GM18520 (cell line): ENCODE measurements at regions not wholly inside any gene's neighbourhood (a gene's known extent, or its start where the extent isn't known, plus 50 kb on each side); places are given as distances from the start of the nearest gene placed in this dataset.
"Not testable (repeated sequence)": the region's sequence is repeated elsewhere in the genome, so short reads cannot be mapped to it uniquely, and the experiment has no call there.

ENCODE experiments used
- ATAC-seq: cut with Tn5 transposase; IDR thresholded peaks from one replicate; pipeline ENCODE4 v1.9.1; 2021; ENCODE audit not compliant: unreplicated experiment

DNA sequence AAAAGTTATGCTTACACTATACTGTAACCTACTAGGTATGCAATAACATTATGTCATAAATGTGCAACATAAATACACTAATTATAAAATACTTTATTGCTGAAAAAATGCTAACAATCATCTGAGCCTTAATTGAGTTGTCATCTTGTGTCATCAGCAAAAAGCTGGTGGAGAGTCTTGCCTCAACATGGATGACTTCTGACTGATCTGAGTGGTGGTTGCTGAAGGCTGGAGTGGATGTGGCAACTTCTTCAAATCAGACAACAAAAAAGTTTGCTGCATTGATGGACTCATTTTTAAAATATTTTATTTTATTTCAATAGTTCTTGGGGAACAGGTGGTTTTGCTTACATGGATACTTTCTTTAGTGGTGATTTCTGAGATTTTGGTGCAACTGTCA, 93.9 kb upstream of the AMN1 start:
- ATAC-seq: no peak

DNA sequence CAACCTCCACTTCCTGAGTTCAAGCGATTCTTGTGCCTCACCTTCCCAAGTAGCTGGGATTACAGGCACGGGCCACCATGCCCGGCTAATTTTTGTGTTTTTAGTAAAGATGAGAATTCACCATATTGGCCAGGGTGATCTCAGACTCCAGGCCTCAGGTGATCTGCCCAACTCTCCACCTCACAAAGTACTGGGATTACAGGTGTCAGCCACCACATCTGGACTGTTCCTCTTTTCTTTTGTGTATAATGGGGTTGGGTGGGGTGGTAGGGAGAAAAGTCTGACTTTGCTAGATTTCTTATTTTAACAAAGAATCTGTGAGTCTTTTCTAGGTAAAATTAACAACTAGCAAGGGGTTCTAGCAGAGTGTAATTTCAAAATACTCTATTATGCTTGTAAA, 92.7 kb upstream of the AMN1 start:
- ATAC-seq: no peak

DNA sequence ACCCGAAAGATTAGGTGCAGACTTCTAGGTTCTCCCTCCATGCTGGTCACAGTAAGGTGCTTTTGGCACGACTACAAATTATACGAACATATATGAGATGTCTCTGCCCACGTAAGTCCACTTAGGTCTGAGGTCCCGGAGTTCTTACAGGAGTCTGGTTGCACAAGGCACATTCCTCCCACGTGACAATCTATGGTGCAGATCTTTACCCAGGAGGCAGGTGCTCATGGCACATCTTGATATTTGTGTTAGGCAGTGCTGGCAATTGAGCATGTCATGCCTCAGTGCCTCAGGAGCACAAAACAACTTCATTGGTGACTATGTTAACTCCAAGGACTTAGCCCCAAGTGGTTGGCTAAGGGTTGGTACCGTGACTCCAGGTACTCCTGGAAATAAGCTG, 92.0 kb upstream of the AMN1 start:
- ATAC-seq: no peak

DNA sequence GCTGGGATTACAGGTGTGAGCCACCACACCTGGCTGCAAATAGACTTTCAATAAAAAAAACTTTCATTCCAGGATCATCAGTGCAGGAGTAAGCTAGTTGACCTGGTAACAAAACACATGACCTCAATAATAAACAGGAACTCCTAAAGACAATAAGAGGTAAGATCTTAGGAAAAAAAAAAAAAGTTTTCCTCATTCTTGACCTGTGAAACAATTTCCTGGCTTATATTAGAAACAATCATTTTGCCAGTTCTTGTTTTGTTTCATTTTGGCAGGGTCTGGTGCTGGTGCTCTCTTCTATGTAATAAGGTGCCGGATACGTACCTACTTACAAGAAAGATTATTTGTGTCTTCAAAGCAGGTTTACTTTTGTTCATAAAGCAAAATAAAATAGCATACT, 90.6 kb upstream of the AMN1 start:
- ATAC-seq: no peak

DNA sequence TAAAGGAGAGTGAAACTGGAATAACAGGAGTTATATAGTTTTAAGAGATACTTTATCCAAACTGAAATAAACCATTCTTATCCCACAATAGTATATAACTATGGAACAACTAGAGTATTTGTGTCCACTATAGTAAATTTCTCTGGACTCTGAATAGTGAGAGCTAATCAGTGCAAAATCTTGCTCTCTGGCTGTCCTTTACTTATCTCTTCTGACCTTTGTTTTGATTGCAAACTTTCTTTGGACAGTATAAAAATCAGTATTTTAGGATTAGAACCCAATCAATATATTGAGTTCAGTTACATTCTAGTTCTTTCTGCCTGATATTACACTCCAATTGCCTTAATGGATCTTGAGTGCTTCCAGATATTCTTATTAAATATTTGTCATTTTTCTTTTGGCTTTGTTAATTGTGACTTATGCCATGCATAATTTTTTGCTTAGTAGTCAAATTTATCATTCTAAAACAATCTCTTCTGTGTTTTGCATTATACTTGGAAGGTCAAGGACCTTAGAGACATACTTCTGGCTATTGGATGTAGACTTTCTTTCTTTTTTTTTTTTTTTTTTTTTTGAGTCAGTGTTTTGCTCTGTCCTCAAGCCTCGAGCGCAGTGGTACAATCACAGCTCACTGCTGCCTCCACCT, 89.9 kb upstream of the AMN1 start:
- no peak for ATAC-seq

DNA sequence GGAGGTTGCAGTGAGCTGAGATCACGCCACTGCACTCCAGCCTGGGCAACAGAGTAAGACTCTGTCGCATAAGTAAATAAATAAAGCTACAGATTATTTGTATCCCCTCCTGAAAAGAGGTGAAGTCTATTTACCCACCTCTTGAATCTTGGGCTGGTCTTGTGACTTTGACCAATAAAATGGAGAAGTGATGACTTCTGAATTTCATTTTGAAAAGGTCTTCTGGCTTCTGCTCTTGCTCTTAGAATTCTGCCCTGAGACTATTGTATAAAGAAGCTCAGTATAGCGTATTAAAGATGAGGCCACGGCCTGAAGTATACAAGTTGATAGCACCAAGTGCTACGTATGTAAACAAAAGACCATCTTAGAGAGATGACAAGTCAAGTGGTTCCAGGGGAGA, 88.3 kb upstream of the AMN1 start:
- no peak for ATAC-seq

DNA sequence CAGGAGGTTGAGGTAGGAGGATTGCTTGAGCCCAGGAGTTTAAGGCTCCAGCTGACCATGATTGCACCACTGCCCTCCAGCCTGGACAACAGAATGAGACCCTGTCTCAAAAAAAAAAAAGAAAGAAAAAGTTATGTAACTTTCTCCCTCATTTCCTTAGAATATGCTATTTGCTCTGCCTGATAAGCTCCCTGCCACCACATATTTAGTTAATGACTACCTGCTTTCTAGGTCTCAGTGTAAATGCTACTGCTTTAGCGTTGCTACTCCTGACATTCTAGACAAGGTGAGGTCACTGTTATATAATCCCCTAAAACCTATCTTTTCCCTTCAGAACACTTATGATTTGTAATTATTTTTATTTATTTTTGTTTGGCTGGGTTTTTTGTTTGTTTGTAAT, 86.3 kb upstream of the AMN1 start:
- ATAC-seq: no peak

DNA sequence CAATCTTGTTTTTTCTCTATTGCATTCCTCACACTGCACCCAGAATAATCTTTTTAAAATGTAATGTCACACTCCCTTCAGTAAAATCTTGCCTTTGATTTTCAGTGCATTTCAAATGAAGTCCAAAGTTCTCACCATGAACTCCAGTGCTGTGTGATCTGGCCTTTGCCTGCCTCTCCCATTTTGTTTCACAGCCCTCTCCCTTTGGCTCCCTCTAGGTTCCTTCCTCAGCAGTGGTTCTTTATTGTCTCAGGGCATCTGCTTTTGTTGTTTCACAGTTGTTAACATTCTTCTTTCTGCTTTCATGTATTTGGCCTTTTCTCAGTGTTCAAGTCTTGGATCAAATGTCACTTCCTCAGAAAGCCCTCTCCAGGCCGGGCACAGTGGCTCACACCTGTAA, 84.5 kb upstream of the AMN1 start:
- no peak for ATAC-seq

DNA sequence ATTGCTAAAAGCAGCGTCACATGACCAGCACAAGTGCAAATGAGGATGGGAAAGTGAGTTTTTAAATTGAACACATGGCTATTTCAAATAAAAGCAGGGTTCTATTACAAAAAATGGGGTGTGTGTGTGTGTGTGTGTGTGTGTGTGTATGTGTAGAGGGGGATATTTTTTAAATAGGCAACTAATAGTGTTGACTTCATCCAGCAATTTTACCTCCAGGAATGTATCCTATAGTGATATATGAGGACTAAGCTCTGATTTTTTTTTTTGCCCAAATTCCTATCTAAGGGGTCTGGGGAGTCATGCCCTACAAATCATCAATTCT, 78.9 kb upstream of the AMN1 start:
- ATAC-seq: no peak

DNA sequence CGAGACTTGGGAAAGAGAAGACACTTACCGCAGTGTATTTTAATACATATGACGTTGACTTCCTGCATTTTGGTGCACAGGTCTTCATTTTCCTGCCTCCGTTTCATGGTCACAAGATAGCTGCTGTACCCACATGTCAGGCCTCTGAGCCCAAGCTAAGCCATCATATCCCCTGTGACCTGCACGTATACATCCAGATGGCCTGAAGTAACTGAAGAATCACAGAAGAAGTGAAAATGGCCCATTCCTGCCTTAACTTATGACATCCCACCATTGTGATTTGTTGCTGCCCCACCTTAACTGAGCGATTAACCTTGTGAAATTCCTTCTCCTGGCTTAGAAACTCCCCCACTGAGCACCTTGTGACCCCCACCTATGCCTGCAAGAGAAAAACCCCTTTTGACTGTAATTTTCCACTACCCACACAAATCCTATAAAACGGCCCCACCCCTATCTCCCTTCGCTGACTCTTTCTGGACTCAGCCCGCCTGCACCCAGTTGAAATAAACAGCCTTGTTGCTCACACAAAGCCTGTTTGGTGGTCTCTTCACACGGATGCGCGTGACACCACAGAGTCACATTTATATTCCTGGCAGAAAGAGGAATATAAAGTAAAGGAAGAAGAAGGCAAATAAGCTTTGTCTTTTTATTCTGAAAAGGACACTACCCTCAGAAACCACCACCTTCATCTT, 78.4 kb upstream of the AMN1 start:
- not testable (repeated sequence) for ATAC-seq

DNA sequence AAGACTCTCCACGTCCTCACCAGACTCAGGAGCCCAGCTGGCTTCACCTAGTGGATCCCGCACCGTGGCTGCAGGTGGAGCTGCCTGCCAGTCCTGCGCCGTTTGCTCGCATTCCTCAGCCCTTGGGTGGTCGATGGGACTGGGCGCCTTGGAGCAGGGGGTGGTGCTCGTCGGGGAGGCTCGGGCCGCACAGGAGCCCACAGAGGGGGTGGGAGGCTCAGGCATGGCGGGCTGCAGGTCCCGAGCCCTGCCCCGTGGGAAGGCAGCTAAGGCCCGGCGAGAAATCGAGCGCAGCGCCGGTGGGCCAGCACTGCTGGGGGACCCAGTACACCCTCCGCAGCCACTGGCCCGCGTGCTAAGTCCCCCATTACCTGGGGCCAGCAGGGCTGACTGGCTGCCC, 76.9 kb upstream of the AMN1 start:
- ATAC-seq: not testable (repeated sequence)

DNA sequence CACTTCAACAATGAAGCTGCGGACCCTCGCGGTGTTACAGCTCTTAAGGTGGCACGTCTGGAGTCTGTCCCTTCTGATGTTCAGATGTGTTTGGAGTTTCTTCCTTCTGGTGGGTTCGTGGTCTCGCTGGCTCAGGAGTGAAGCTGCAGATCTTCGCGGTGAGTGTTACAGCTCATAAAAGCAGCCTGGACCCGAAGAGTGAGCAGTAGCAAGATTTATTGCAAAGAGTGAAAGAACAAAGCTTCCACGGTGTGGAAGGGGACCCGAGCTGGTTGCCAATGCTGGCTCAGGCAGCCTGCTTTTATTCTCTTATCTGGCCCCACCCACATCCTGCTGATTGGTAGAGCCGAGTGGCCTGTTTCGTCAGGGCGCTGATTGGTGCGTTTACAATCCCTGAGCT, 75.9 kb upstream of the AMN1 start:
- ATAC-seq: not testable (repeated sequence)

DNA sequence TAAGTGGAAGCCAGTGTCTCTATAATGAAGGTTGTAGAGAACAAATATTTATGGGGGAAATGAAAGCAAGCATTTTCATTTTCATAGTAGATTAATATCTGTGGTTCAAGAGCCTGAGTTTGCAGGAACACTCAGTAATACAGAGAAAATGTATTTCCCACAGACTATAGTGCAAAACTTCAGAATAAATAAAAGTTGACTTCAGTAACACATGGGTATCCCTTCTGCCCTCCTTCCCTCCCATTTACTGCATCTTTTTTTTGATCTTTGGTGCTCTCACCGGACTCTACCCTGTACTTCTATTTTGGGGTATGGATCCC, 75.3 kb upstream of the AMN1 start:
- ATAC-seq: no peak

DNA sequence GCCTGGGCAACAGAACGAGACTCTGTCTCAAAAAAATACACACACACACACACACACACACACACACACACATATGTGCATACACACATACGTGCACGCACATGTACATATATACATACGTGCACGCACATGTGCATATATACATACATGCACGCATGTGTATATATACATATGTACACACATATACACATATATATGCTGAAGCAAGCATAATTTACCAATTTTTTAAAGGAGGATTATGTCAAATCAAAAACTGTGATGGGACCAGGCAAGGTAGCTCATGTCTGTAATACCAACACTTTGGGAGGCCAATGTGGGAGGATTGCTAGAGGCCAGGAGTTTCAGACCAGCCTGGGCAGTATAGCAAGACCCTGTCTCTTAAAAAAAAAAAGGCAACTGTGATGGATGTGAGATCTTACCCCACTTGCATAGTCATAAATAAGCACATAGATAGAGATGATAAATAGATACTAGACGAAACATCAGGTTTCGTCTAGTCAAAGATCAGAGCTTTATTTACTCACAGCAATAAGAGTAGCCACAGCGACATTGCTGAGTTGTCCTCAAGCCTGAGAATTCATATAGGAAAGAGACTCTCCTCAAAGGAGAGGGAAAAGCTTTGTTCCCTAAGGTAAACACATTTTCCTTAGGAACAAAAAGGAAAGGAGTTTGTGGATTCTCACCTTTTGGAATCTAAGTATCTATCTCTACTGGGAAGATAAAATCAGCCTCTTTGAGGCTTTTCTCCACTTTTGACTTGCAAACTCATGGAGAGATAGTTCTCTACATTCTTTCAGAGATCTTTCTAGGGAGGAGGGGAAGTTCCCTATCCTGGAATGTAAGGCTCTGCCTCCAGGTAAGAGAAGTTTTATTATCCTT, 74.7 kb upstream of the AMN1 start:
- ATAC-seq: no peak

DNA sequence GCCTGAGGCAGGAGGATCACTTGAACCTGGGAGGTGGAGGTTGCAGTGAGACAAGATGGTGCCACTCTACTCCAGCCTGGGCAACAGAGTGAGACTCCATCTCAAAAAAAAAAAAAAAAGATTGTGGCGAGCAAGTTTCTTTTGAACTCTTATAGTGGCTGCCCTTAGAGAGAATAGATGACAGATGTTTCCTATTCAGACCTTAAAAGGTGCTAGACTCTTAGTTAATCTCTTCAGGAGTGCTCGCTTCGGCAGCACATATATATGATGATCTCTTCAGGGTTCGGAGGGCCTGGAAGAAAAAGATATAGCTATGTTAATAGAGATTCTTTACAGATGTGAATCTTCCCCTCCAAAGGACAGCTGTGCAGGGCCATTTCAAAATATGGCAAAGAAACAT, 73.1 kb upstream of the AMN1 start:
- no peak for ATAC-seq

DNA sequence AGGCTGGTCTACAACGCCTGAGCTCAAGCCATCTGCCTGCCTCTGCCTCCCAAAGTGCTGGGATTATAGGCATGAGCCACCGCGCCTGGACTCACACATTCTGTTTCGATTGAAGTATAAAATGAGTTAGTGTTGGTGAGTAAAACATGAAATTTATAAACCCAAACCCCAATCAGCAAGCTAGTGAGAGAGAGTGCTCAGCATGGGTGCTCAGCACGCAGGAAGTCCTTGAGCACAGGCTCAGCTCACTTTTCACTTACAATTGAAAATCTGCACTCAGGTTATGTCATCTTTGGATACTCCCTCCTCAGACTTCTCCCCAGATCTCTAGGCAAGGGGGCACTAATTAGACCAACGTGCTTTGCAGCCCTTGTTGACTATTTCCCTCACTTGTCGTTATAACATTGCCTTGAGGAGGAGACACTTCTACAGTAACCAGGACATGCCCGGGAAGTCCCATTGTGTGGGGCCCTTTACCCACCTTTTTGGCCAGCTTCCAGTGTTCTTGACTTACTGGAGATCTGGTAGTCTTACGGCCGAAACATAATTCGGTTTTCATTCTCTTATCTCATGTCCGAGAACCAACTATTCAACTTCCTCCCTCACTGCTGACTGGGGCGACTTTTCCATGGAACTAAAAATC, 68.5 kb upstream of the AMN1 start:
- ATAC-seq: no peak

DNA sequence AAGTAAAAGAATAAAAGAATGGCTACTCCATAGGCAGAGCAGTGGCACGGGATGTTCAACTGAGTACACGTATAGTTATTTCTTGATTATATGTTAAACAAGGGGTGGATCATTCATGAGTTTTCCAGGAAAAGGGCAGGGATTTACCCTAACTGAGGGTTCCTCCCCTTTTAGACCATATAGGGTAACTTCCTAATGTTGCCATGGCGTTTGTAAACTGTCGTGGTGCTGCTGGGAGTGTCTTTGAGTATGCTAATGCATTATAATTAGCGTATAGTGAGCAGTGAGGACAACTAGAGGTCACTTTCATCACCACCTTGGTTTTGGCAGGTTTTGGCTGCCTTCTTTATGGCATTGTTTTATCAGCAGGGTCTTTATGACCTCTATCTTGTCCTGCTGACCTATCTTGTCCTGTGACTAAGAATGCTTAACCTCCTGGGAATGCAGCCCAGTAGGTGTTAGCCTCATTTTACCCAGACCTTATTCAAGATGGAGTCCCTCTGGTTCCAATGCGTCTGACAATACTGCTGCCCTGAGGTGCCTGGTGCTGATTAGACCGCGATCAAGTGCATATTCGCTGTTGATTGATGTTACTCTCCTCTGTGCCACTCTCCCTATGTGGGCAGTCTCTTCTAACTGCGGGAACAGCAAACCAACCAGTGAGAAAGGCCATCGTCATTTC, 67.6 kb upstream of the AMN1 start:
- no peak for ATAC-seq

DNA sequence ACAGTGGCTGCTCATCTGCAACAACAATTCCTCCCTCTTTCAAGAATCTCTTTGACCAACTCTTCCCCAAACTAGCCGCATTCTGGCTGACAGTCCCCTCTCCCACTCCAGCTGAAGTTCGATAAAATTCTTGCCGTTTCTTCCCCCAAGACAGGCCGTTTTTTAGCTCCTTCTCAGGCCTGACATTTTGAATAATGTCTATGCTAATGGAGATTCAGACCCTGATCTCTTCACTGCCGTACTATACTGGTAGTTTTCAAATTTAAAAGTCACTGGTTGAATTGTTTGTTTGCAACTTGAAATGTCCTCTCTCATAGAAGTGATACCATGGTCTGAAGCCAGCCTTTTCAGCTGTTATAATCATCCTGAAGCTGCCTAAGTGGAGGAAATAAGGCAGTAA, 65.9 kb upstream of the AMN1 start:
- ATAC-seq: no peak

DNA sequence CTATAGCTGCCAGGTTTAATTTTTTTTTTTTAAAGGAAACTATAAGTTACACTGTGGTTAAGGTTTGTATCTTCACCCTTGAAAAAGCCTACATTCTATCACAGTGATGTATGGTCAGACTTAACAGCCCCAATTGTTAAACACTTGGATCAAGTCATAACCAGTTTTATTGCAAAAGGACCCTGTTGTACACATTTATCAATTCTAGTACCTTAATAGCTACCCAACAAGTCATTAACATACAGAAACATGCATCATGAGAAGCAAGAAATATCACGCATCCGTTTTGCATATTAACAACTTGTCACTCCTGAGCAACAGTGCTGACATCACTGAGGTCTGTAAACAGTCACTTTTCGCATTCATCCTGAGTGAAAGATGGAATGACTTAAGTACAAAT, 62.4 kb upstream of the AMN1 start:
- not testable (repeated sequence) for ATAC-seq

DNA sequence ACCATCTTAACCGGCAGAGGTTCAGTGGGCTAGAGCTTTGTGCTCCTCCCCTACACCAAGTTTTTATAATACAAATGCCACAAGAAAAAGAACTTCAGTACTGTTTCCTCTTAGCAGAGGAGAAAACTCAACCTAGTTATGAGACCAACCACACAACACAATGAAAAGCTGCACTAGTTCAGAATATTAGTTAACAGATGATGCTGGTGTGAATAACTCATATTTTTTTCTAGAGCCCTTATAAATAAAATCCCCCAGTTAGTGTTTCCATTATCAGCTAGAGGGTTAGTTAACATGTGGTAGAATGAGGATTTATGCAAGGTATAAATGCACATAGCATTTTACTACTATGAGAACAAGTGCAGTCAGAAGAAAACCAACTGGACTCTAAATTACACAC, 61.9 kb upstream of the AMN1 start:
- no peak for ATAC-seq

DNA sequence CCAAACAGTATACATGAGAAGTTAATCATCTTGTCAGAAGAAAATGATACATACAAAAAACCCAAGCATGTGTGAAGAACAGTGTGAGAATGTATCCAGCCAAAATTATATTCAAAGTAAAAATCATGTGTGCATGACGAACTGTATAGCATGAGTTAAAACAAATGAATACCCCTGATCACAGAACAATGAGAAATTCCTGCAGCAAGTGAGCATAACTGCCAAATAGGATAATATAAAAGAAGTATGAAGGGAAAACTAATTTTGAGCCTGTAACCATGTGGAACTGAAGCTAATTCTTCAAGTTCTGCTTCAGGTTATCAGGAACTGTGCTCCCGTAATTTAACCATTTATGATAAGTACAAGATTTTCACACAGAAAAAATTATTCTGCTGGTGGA, 56.5 kb upstream of the AMN1 start:
- no peak for ATAC-seq
